Smooth muscle cell (in vitro differentiated cells): ENCODE measurements at regions not wholly inside any gene's neighbourhood (a gene's known extent, or its start where the extent isn't known, plus 50 kb on each side); places are given as distances from the start of the nearest gene placed in this dataset.

ENCODE experiments used
- DNase-seq: peaks from one replicate; lab custom pipeline; 2025; ENCODE audit not compliant: unreplicated experiment; lab: John Stamatoyannopoulos, UW
- H2AFZ ChIP-seq: fragments of 200-600 bp; sonication (generic); 2 replicates; pipeline ENCODE4 v1.6.0; 2016; ENCODE audit warnings: antibody characterized with exemption, low read depth, mild to moderate bottlenecking
- H3F3A ChIP-seq: fragments of 200-600 bp; sonication (generic); 2 replicates; pipeline ENCODE4 v1.6.0; 2017; ENCODE audit warnings: antibody characterized with exemption, low read depth
- H3K27ac ChIP-seq: fragments of 200-600 bp; sonication (generic); 2 replicates; pipeline ENCODE4 v1.5.1; 2016; ENCODE audit warnings: low read depth, mild to moderate bottlenecking
- H3K27me3 ChIP-seq: fragments of 200-600 bp; sonication (generic); 2 replicates; pipeline ENCODE4 v1.6.1; 2016; ENCODE audit warnings: low read depth, mild to moderate bottlenecking
- H3K36me3 ChIP-seq: fragments of 200-600 bp; sonication (generic); 2 replicates; pipeline ENCODE4 v1.5.1; 2016; ENCODE audit warnings: low read depth
- H3K4me1 ChIP-seq: fragments of 200-600 bp; sonication (generic); 2 replicates; pipeline ENCODE4 v1.5.1; 2016; ENCODE audit warnings: low read depth
- H3K4me2 ChIP-seq: fragments of 200-600 bp; sonication (generic); 2 replicates; pipeline ENCODE4 v1.6.0; 2016; ENCODE audit warnings: mild to moderate bottlenecking
- H3K4me3 ChIP-seq: fragments of 200-600 bp; sonication (generic); 2 replicates; pipeline ENCODE4 v1.5.1; 2016; ENCODE audit warnings: mild to moderate bottlenecking
- H3K79me2 ChIP-seq: fragments of 200-600 bp; sonication (generic); 2 replicates; pipeline ENCODE4 v1.6.0; 2016; ENCODE audit warnings: low read depth, mild to moderate bottlenecking
- H3K9ac ChIP-seq: fragments of 200-600 bp; sonication (generic); 2 replicates; pipeline ENCODE4 v1.6.0; 2016; ENCODE audit warnings: low read depth
- H3K9me3 ChIP-seq: fragments of 200-600 bp; sonication (generic); replicated peaks from 2 replicates; pipeline ENCODE4 v1.5.1; 2016; ENCODE audit warnings: low read depth
- H4K20me1 ChIP-seq: fragments of 200-600 bp; sonication (generic); 2 replicates; pipeline ENCODE4 v1.6.0; 2016; ENCODE audit warnings: low read depth
- WGBS: methylation state at CpG from one replicate; pipeline ENCODE4 v1.1.7; 2016; ENCODE audit warnings: low lambda C conversion rate; 5-methylcytosine and 5-hydroxymethylcytosine counted together
- TF ChIP-seq, protein P1 (sequence below): fragments of 200-600 bp; sonication (generic); IDR thresholded peaks from 2 replicates; pipeline ENCODE4 v1.5.1; 2017; ENCODE audit warnings: borderline replicate concordance, mild to moderate bottlenecking, antibody characterized with exemption; ENCODE audit not compliant: insufficient read depth, poor library complexity, severe bottlenecking

DNA sequence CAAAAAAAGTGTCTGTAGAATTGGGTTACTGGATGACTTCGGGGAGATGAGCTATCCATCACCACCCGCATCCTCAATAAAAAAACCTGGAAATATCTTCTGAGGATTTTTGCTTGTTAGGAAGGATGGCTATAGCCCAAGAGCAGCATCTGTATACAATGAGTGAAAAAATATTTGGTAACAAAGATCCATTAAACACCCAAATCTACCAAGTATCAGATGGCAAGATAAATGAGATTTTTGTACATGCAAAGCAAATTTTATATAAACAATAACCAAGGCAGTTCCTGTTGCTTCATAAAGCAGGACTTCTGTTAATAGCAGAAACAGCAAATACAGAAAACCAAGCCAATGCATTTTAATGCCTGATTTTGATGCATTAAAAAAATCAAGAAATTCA lies 166.6 kb downstream of the SLC28A3 start:
- TF ChIP-seq, protein P1, sequence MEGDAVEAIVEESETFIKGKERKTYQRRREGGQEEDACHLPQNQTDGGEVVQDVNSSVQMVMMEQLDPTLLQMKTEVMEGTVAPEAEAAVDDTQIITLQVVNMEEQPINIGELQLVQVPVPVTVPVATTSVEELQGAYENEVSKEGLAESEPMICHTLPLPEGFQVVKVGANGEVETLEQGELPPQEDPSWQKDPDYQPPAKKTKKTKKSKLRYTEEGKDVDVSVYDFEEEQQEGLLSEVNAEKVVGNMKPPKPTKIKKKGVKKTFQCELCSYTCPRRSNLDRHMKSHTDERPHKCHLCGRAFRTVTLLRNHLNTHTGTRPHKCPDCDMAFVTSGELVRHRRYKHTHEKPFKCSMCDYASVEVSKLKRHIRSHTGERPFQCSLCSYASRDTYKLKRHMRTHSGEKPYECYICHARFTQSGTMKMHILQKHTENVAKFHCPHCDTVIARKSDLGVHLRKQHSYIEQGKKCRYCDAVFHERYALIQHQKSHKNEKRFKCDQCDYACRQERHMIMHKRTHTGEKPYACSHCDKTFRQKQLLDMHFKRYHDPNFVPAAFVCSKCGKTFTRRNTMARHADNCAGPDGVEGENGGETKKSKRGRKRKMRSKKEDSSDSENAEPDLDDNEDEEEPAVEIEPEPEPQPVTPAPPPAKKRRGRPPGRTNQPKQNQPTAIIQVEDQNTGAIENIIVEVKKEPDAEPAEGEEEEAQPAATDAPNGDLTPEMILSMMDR = no peak
- H3K4me3 ChIP-seq = no peak overlapping the region
- no peaks in the 10 kb centered on the region for H4K20me1 ChIP-seq
- no peak overlapping the region for H3K9ac ChIP-seq
- H3K36me3 ChIP-seq = no peaks in the 10 kb centered on the region
- H3K27ac ChIP-seq = no peak overlapping the region
- H3K27me3 ChIP-seq = peaks cover 5% of the 10 kb centered on the region
- no peaks in the 10 kb centered on the region for H3K79me2 ChIP-seq
- no peak for DNase-seq
- WGBS = 85% methylated on average over 2 of the region's 2 CpGs
- no peak overlapping the region for H2AFZ ChIP-seq
- H3K4me2 ChIP-seq = no peak overlapping the region
- no peaks in the 10 kb centered on the region for H3K4me1 ChIP-seq
- no peaks in the 10 kb centered on the region for H3K9me3 ChIP-seq
- peaks cover 9% of the 10 kb centered on the region for H3F3A ChIP-seq

DNA sequence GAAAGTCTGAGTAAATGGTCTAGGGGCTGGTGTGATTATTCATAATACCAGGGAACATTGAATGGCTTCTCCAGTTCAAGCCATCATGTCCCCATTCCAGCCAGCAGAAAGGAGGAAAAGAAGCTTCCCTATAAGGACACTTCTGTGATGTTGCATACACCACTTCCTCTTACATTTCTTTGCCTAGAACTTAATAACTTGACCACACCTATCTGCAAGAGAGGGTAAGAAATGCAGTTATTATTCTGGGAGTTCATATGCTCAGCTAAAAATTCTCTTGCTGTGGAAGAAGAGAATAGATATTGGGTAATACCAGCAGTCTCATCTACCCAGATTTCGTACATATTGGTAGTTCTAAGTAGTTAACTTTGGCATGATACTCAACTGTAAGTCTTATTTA lies 166.1 kb downstream of the SLC28A3 start:
- H3F3A ChIP-seq = peaks cover 9% of the 10 kb centered on the region
- 88% methylated on average over 1 of the region's 1 CpG for WGBS
- TF ChIP-seq, protein P1 = no peak
- peaks cover 5% of the 10 kb centered on the region for H3K27me3 ChIP-seq
- no peaks in the 10 kb centered on the region for H4K20me1 ChIP-seq
- H3K36me3 ChIP-seq = no peaks in the 10 kb centered on the region
- H3K4me3 ChIP-seq = no peak overlapping the region
- no peak overlapping the region for H2AFZ ChIP-seq
- H3K79me2 ChIP-seq = no peaks in the 10 kb centered on the region
- H3K27ac ChIP-seq = no peak overlapping the region
- DNase-seq = no peak
- no peaks in the 10 kb centered on the region for H3K9me3 ChIP-seq
- no peaks in the 10 kb centered on the region for H3K4me1 ChIP-seq
- no peak overlapping the region for H3K9ac ChIP-seq
- H3K4me2 ChIP-seq = no peak overlapping the region

GRCh38 chr9:84177407-84177806 lies 163.2 kb downstream of the SLC28A3 start:
- DNase-seq = no peak
- Histone ChIP-seq H3K36me3 (no peaks in the 10 kb centered on the region), H3K9me3 (no peaks in the 10 kb centered on the region), H3K79me2 (no peaks in the 10 kb centered on the region), H3K9ac (no peak overlapping the region), H3K27ac (no peak overlapping the region), H2AFZ (no peak overlapping the region), H4K20me1 (no peaks in the 10 kb centered on the region), H3K4me3 (no peak overlapping the region), H3K4me2 (no peak overlapping the region), H3F3A (no peaks in the 10 kb centered on the region), H3K27me3 (peaks cover 5% of the 10 kb centered on the region), H3K4me1 (peaks cover 6% of the 10 kb centered on the region)
- TF ChIP-seq, protein P1 = no peak
- WGBS = 68% methylated on average over 3 of the region's 3 CpGs

DNA sequence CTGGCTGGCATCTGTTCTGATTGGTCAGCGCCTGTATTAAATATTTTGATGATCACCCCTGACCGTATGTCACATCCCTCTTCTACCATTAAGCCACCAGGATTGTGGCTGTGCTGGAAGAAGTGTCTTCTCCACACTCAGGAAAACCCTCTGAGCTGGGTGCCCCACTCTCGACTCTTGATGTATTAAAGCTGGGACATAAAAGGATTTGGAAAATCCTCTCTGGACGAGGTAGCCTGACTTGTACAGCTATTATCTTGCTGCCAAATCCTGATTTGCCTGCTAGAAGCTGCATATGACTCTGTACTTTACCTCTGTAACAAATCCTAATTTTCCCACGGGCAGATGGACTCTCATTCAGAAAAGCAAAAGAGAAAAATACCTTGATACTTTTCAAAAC lies 161.0 kb downstream of the SLC28A3 start:
- H3K9me3 ChIP-seq = no peaks in the 10 kb centered on the region
- no peaks in the 10 kb centered on the region for H4K20me1 ChIP-seq
- no peak overlapping the region for H3K4me3 ChIP-seq
- peaks cover 6% of the 10 kb centered on the region for H3K4me1 ChIP-seq
- no peaks in the 10 kb centered on the region for H3K79me2 ChIP-seq
- H3F3A ChIP-seq = no peaks in the 10 kb centered on the region
- no peak overlapping the region for H3K27ac ChIP-seq
- H3K9ac ChIP-seq = no peak overlapping the region
- TF ChIP-seq, protein P1 = no peak
- H2AFZ ChIP-seq = no peak overlapping the region
- DNase-seq = no peak
- H3K4me2 ChIP-seq = no peak overlapping the region
- WGBS = 83% methylated on average over 5 of the region's 5 CpGs
- H3K27me3 ChIP-seq = peaks cover 10% of the 10 kb centered on the region
- H3K36me3 ChIP-seq = no peaks in the 10 kb centered on the region
